ENCODE measurements at regions not wholly inside any gene's neighbourhood (a gene's known extent, or its start where the extent isn't known, plus 50 kb on each side); places are given as distances from the start of the nearest gene placed in this dataset.

- TF ChIP-seq CTCF (IDR thresholded peaks at IDR 0.05; ENCODE audit: low read depth, low read length) = no peak
- no peak for TF ChIP-seq POLR2A (IDR thresholded peaks at IDR 0.05; ENCODE audit: extremely low read depth, insufficient read length)
Observed at GRCh38 chr10:62626817-62627216, 177.7 kb upstream of the ADO start.
